PC-9 (cell line): ENCODE measurements at regions not wholly inside any gene's neighbourhood (a gene's known extent, or its start where the extent isn't known, plus 50 kb on each side); places are given as distances from the start of the nearest gene placed in this dataset.

Experiments
- BruUV-seq: library from RNA; stranded (reverse); fragments of 400-500 nt; replicated peaks from 2 replicates; lab custom pipeline; 2021; lab: Mats Ljungman, UMichigan
- CTCF ChIA-PET: fragments of 300-600 bp; sonication (Branson Sonifier 250); formaldehyde crosslinking; loops from one replicate; lab custom pipeline; 2022; ENCODE audit warnings: antibody characterized with exemption; lab: Charles Lee
- POLR2A ChIA-PET: fragments of 300-600 bp; sonication (Branson Sonifier 250); formaldehyde crosslinking; loops from one replicate; lab custom pipeline; 2022; ENCODE audit warnings: antibody characterized with exemption; ENCODE audit not compliant: unreplicated experiment; lab: Charles Lee
- DNase-seq, 2 experiments: peaks; one replicate each; pipeline versions ENCODE4 v3.0.0 to v3.0.0-alpha.2; 2015 to 2022; ENCODE audit warnings: mixed read lengths in 1 of 2
- H2AFZ ChIP-seq: fragments of 200-600 bp; sonication (generic); 2 replicates; pipeline ENCODE4 v1.8.1; 2017; ENCODE audit warnings: antibody characterized with exemption
- H3F3A ChIP-seq: fragments of 200-600 bp; sonication (generic); 2 replicates; pipeline ENCODE4 v1.8.1; 2017; ENCODE audit warnings: antibody characterized with exemption, mild to moderate bottlenecking, low read depth; ENCODE audit not compliant: insufficient read depth
- H3K27ac ChIP-seq: fragments of 200-600 bp; sonication (generic); 2 replicates; pipeline ENCODE4 v1.6.1; 2016; ENCODE audit warnings: mixed run types
- H3K27me3 ChIP-seq: fragments of 200-600 bp; sonication (generic); 2 replicates; pipeline ENCODE4 v1.6.1; 2016; ENCODE audit warnings: low read depth, mixed run types; ENCODE audit not compliant: insufficient read depth
- H3K36me3 ChIP-seq: fragments of 200-600 bp; sonication (generic); 2 replicates; pipeline ENCODE4 v1.6.1; 2016; ENCODE audit warnings: low read depth, mixed run types
- H3K4me1 ChIP-seq: fragments of 200-600 bp; sonication (generic); replicated peaks from 2 replicates; pipeline ENCODE4 v1.6.1; 2016; ENCODE audit warnings: mixed run types; ENCODE audit not compliant: insufficient read depth
- H3K4me2 ChIP-seq: fragments of 200-600 bp; sonication (generic); 2 replicates; pipeline ENCODE4 v1.6.1; 2017; ENCODE audit warnings: mixed run types
- H3K4me3 ChIP-seq: fragments of 200-600 bp; sonication (generic); 2 replicates; pipeline ENCODE4 v1.6.1; 2016; ENCODE audit warnings: mixed run types
- H3K79me2 ChIP-seq: fragments of 200-600 bp; sonication (generic); 2 replicates; pipeline ENCODE4 v1.6.1; 2017; ENCODE audit warnings: low read depth, mixed run types
- H3K9me2 ChIP-seq: fragments of 200-600 bp; sonication (generic); 2 replicates; pipeline ENCODE4 v1.8.1; 2017; ENCODE audit warnings: mild to moderate bottlenecking; ENCODE audit not compliant: insufficient read depth
- H3K9me3 ChIP-seq: fragments of 200-600 bp; sonication (generic); 2 replicates; pipeline ENCODE4 v1.8.1; 2016; ENCODE audit warnings: low read depth; ENCODE audit not compliant: insufficient read depth
- H4K20me1 ChIP-seq: fragments of 200-600 bp; sonication (generic); 2 replicates; pipeline ENCODE4 v1.8.1; 2017; ENCODE audit not compliant: insufficient read depth
- EZH2 ChIP-seq: fragments of 200-600 bp; sonication (generic); IDR thresholded peaks from 2 replicates; pipeline ENCODE4 v1.8.0; 2017; ENCODE audit warnings: antibody characterized with exemption, low read depth
- intact Hi-C: fragments of 100-400 bp; cut with micrococcal nuclease; formaldehyde crosslinking; loops from one replicate; pipeline ENCODE4 v1.10.0; 2022; ENCODE audit not compliant: unreplicated experiment
- TF ChIP-seq, protein P1 (sequence below): fragments of 200-600 bp; sonication (generic); conservative IDR thresholded peaks from 2 replicates; pipeline ENCODE4 v1.6.1; 2017; ENCODE audit warnings: mixed run types, antibody characterized with exemption, mild to moderate bottlenecking, moderate library complexity

DNA sequence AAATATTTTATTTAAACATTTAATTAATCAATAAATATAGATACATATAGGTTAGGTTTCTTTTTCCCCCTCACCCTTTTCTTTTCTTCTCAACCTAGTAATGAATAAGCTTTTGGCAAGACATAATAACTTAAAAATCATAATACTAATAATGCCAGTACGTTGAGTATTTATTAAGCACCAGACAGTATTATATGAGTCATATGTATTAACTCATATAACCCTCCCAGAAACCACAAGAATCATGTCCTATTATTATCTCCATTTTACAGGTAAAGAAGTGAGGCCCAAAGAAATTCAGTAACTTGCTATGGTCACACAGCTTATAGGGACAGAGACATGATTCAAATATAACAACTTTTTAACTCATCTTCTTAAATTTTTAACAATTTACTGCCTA lies 834.5 kb upstream of the ADGRL2 start:
- no peak for TF ChIP-seq EZH2
- TF ChIP-seq, protein P1, sequence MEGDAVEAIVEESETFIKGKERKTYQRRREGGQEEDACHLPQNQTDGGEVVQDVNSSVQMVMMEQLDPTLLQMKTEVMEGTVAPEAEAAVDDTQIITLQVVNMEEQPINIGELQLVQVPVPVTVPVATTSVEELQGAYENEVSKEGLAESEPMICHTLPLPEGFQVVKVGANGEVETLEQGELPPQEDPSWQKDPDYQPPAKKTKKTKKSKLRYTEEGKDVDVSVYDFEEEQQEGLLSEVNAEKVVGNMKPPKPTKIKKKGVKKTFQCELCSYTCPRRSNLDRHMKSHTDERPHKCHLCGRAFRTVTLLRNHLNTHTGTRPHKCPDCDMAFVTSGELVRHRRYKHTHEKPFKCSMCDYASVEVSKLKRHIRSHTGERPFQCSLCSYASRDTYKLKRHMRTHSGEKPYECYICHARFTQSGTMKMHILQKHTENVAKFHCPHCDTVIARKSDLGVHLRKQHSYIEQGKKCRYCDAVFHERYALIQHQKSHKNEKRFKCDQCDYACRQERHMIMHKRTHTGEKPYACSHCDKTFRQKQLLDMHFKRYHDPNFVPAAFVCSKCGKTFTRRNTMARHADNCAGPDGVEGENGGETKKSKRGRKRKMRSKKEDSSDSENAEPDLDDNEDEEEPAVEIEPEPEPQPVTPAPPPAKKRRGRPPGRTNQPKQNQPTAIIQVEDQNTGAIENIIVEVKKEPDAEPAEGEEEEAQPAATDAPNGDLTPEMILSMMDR, result no peak
- CTCF ChIA-PET, result no interaction called here
- Histone ChIP-seq H3K9me3 (no peaks in the 10 kb centered on the region), H3K4me1 (no peaks in the 10 kb centered on the region), H3K4me2 (no peak overlapping the region), H3K79me2 (no peaks in the 10 kb centered on the region), H2AFZ (no peak overlapping the region), H3K9me2 (no peaks in the 10 kb centered on the region), H3F3A (no peaks in the 10 kb centered on the region), H3K27me3 (no peaks in the 10 kb centered on the region), H4K20me1 (no peaks in the 10 kb centered on the region), H3K36me3 (no peaks in the 10 kb centered on the region), H3K4me3 (no peak overlapping the region), H3K27ac (no peak overlapping the region)
- intact Hi-C loops, result no loop called here
- POLR2A ChIA-PET, result no interaction called here
- no TSS peak for BruUV-seq
- DNase-seq, result no peak

DNA sequence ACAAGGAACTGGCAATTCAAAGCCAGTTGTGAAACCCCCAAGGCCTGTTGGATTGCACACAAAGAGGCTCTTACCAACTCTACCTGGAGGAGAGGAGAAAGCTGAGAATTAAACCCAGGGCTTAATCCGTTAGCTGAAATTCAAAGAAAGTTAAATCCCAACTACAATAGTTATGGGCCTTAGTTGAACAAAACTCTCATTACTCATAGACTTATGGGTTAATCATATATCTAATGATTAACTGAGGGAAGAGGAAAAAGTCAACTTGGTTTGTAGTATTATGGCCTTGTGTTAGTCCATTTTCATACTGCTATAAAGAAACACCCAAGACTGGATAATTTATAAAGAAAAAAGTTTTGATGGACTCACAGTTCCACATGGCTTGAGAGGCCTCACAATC lies 838.2 kb upstream of the ADGRL2 start:
- Histone ChIP-seq H3K9me3 (no peaks in the 10 kb centered on the region), H3K9me2 (no peaks in the 10 kb centered on the region), H3K4me1 (no peaks in the 10 kb centered on the region), H4K20me1 (no peaks in the 10 kb centered on the region), H3K27ac (no peak overlapping the region), H3K4me3 (no peak overlapping the region), H3F3A (no peaks in the 10 kb centered on the region), H2AFZ (no peak overlapping the region), H3K36me3 (no peaks in the 10 kb centered on the region), H3K79me2 (no peaks in the 10 kb centered on the region), H3K27me3 (no peaks in the 10 kb centered on the region), H3K4me2 (no peak overlapping the region)
- ChIA-PET CTCF (no interaction called here), POLR2A (no interaction called here)
- intact Hi-C loops, result no loop called here
- DNase-seq, result no peak
- TF ChIP-seq EZH2, result no peak
- TF ChIP-seq, protein P1, result no peak
- BruUV-seq, result no TSS peak

DNA sequence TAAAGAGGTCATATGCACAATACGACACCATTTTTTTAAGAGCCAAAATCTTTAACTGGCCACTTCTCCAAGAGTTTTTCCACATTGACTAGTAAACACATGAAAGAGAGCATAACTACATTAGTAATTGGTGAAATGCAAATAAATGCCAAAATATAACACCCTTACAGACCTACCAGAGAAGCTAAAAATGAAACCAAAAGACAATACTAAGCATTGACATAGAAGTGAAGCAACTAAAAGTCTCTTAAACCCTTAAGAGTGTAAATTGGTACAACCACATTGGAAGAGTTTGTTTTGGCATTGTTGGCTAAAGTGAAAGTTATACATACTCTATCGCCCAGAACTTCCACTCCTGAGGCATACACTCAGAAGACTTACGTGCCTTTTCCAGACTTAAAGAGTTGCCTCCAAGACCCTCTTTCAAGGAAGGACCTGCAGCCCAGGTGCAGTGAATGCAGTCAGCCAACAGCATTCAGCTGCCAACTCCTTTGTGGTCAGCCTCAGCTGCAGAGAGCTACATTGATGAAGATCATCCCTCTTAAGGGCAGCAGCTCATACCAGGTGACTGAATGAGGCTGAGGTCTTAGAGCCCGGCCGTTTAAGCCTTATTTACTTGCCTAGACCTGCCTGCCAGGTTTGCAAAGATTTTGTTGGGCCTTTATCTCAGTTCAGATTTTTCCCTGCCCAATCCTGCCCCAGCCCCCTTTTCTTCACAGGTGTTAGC lies 839.1 kb upstream of the ADGRL2 start:
- ChIA-PET POLR2A (no interaction called here), CTCF (no interaction called here)
- Histone ChIP-seq H4K20me1 (no peaks in the 10 kb centered on the region), H3K4me2 (no peak overlapping the region), H3K36me3 (no peaks in the 10 kb centered on the region), H3K27me3 (no peaks in the 10 kb centered on the region), H3K79me2 (no peaks in the 10 kb centered on the region), H3K27ac (no peak overlapping the region), H3K4me1 (no peaks in the 10 kb centered on the region), H2AFZ (no peak overlapping the region), H3K9me2 (no peaks in the 10 kb centered on the region), H3K9me3 (no peaks in the 10 kb centered on the region), H3F3A (no peaks in the 10 kb centered on the region), H3K4me3 (no peak overlapping the region)
- DNase-seq, result no peak
- intact Hi-C loops, result no loop called here
- no TSS peak for BruUV-seq
- TF ChIP-seq, protein P1, result no peak
- TF ChIP-seq EZH2, result no peak
